Kidney capillary endothelial cell (primary cell): ENCODE measurements at regions not wholly inside any gene's neighbourhood (a gene's known extent, or its start where the extent isn't known, plus 50 kb on each side); places are given as distances from the start of the nearest gene placed in this dataset.
A peak's percentile ranks its signal among the peaks of the same experiment; 100 is the strongest.
"Not testable (repeated sequence)": the region's sequence is repeated elsewhere in the genome, so short reads cannot be mapped to it uniquely, and the experiment has no call there.

ENCODE experiments used
- DNase-seq: peaks from one replicate; pipeline ENCODE4 v3.0.0-alpha.2; 2018; ENCODE audit warnings: low spot score

GRCh38 chr1:96552451-96552850 lies 169.1 kb upstream of the PTBP2 start:
- no peak for DNase-seq

- DNase-seq = no peak
Observed at GRCh38 chr1:96553811-96554210, 167.8 kb upstream of the PTBP2 start.

- DNase-seq = no peak
Observed at GRCh38 chr1:96554364-96554763, 167.2 kb upstream of the PTBP2 start.

GRCh38 chr1:96557336-96557735 lies 164.2 kb upstream of the PTBP2 start:
- DNase-seq = no peak

- DNase-seq = no peak
Observed at GRCh38 chr1:96558635-96559034, 162.9 kb upstream of the PTBP2 start.

GRCh38 chr1:96559181-96559580 lies 162.4 kb upstream of the PTBP2 start:
- DNase-seq = no peak

GRCh38 chr1:96559707-96560596 lies 161.6 kb upstream of the PTBP2 start:
- peak; percentile 3 for DNase-seq

GRCh38 chr1:96562094-96562493 lies 159.5 kb upstream of the PTBP2 start:
- DNase-seq = no peak

GRCh38 chr1:96564401-96564800 lies 157.2 kb upstream of the PTBP2 start:
- DNase-seq = not testable (repeated sequence)

- no peak for DNase-seq
Observed at GRCh38 chr1:96565546-96565945, 156.0 kb upstream of the PTBP2 start.

GRCh38 chr1:96568639-96569038 lies 152.9 kb upstream of the PTBP2 start:
- no peak for DNase-seq

GRCh38 chr1:96569288-96569687 lies 152.3 kb upstream of the PTBP2 start:
- DNase-seq = no peak

GRCh38 chr1:96579636-96580035 lies 141.9 kb upstream of the PTBP2 start:
- no peak for DNase-seq

- no peak for DNase-seq
Observed at GRCh38 chr1:96580920-96581319, 140.7 kb upstream of the PTBP2 start.

GRCh38 chr1:96581772-96582171 lies 139.8 kb upstream of the PTBP2 start:
- DNase-seq = no peak

GRCh38 chr1:96583903-96584302 lies 137.7 kb upstream of the PTBP2 start:
- no peak for DNase-seq

GRCh38 chr1:96587222-96587621 lies 134.4 kb upstream of the PTBP2 start:
- no peak for DNase-seq

- no peak for DNase-seq
Observed at GRCh38 chr1:96588416-96588995, 133.1 kb upstream of the PTBP2 start.

GRCh38 chr1:96595530-96595929 lies 126.1 kb upstream of the PTBP2 start:
- not testable (repeated sequence) for DNase-seq

- no peak for DNase-seq
Observed at GRCh38 chr1:96596226-96596922, 125.2 kb upstream of the PTBP2 start.

GRCh38 chr1:96597218-96597617 lies 124.4 kb upstream of the PTBP2 start:
- no peak for DNase-seq

- no peak for DNase-seq
Observed at GRCh38 chr1:96598416-96599168, 123.0 kb upstream of the PTBP2 start.
